B cell (primary cell): ENCODE measurements at regions not wholly inside any gene's neighbourhood (a gene's known extent, or its start where the extent isn't known, plus 50 kb on each side); places are given as distances from the start of the nearest gene placed in this dataset.

Experiments
- ATAC-seq: fragments of 200-7000 bp; cut with Tn5 transposase; one replicate; pipeline ENCODE4 v1.10.0; 2021; ENCODE audit warnings: low read depth, mild to moderate bottlenecking, moderate number of reproducible peaks, moderate library complexity
- CTCF ChIA-PET: fragments of 350-600 bp; sonication (Branson Sonifier 250); formaldehyde crosslinking; loops from one replicate; lab custom pipeline; 2021; ENCODE audit warnings: antibody characterized with exemption, inconsistent platforms; lab: Charles Lee
- POLR2A ChIA-PET: fragments of 350-600 bp; sonication (Branson Sonifier 250); formaldehyde crosslinking; loops from one replicate; lab custom pipeline; 2021; ENCODE audit warnings: antibody characterized with exemption; lab: Charles Lee
- DNase-seq: peaks from one replicate; pipeline ENCODE4 v3.0.0; 2013
- H2AFZ ChIP-seq: 2 replicates; pipeline ENCODE4 v1.6.1; 2012; ENCODE audit warnings: mild to moderate bottlenecking, low read depth, low read length; ENCODE audit not compliant: insufficient read depth, poor library complexity, severe bottlenecking
- H3K27ac ChIP-seq, 2 donors: 1 replicate in 1 of 2; 2 replicates in 1 of 2; pipeline ENCODE4 v1.5.1; 2012 to 2013; ENCODE audit warnings: low read length in 2 of 2, mild to moderate bottlenecking in 2 of 2, moderate library complexity in 1 of 2
- H3K27me3 ChIP-seq, 4 experiments: fragments of 200-600 bp in 1 of 4; sonication (generic) in 1 of 4; replicated peaks in 1 of 4; 1 replicate in 2 of 4; 2 replicates in 2 of 4; pipeline versions ENCODE4 v1.6.1 to v1.7.0; 2013 to 2016; ENCODE audit warnings: low read length in 3 of 4, mild to moderate bottlenecking in 2 of 4, mixed read lengths in 1 of 4, moderate library complexity in 1 of 4; ENCODE audit not compliant: insufficient read depth in 4 of 4, control insufficient read depth in 3 of 4; ENCODE audit errors: control extremely low read depth in 1 of 4
- H3K36me3 ChIP-seq, 2 experiments: replicated peaks in 1 of 2; 1 replicate in 1 of 2; 2 replicates in 1 of 2; pipeline versions ENCODE4 v1.6.1 to v1.7.1; 2013; ENCODE audit warnings: low read length in 1 of 2; ENCODE audit not compliant: insufficient read depth in 2 of 2, control insufficient read depth in 1 of 2; ENCODE audit errors: control extremely low read depth in 1 of 2, extremely low read depth in 1 of 2
- H3K4me1 ChIP-seq, 2 donors: fragments of 200-600 bp in 1 of 2; sonication (generic) in 1 of 2; 1 replicate in 1 of 2; 2 replicates in 1 of 2; pipeline versions ENCODE4 v1.5.1 to v1.6.1; 2013 to 2017; ENCODE audit warnings: low read length in 2 of 2; ENCODE audit not compliant: control insufficient read depth in 2 of 2, insufficient read depth in 2 of 2
- H3K4me2 ChIP-seq: replicated peaks from 2 replicates; pipeline ENCODE3; 2012; ENCODE audit warnings: mild to moderate bottlenecking, low read depth, low read length; ENCODE audit not compliant: poor library complexity, severe bottlenecking
- H3K4me3 ChIP-seq, 5 experiments: fragments of 200-600 bp in 1 of 5; sonication (generic) in 1 of 5; 1 replicate in 3 of 5; 2 replicates in 2 of 5; pipeline versions ENCODE4 v1.5.1 to v1.7.0; 2011 to 2016; ENCODE audit warnings: low read length in 4 of 5, mild to moderate bottlenecking in 4 of 5, low read depth in 2 of 5, control low read depth in 1 of 5, moderate library complexity in 1 of 5; ENCODE audit not compliant: insufficient read depth in 1 of 5; ENCODE audit errors: control extremely low read depth in 1 of 5, extremely low read depth in 1 of 5
- H3K79me2 ChIP-seq: fragments of 200-600 bp; sonication (generic); one replicate; pipeline ENCODE4 v1.6.0; 2016; ENCODE audit warnings: low read length; ENCODE audit not compliant: control insufficient read depth, insufficient read depth
- H3K9ac ChIP-seq: fragments of 200-600 bp; sonication (generic); 2 replicates; pipeline ENCODE4 v1.6.1; 2017; ENCODE audit warnings: mild to moderate bottlenecking, low read length, moderate library complexity
- H3K9me3 ChIP-seq, 3 donors: one replicate each; pipeline versions ENCODE4 v1.6.1 to v1.7.1; 2013; ENCODE audit warnings: low read length in 2 of 3; ENCODE audit not compliant: control insufficient read depth in 2 of 3, insufficient read depth in 1 of 3; ENCODE audit errors: control extremely low read depth in 1 of 3
- H4K20me1 ChIP-seq: 2 replicates; pipeline ENCODE4 v1.6.0; 2012; ENCODE audit warnings: mild to moderate bottlenecking, low read length; ENCODE audit not compliant: insufficient read depth, control insufficient read depth, poor library complexity, severe bottlenecking
- H3K27ac Mint-ChIP-seq: one replicate; pipeline ENCODE4 v1.8.0; 2021; ENCODE audit warnings: mixed read lengths
- H3K27me3 Mint-ChIP-seq: one replicate; pipeline ENCODE4 v1.8.0; 2021; ENCODE audit warnings: mixed read lengths
- H3K4me1 Mint-ChIP-seq: one replicate; pipeline ENCODE4 v1.8.0; 2021; ENCODE audit warnings: mixed read lengths
- H3K4me3 Mint-ChIP-seq: one replicate; pipeline ENCODE4 v1.8.0; 2021; ENCODE audit warnings: mixed read lengths
- H3K9me3 Mint-ChIP-seq: one replicate; pipeline ENCODE4 v1.8.0; 2022; ENCODE audit warnings: mixed read lengths; ENCODE audit not compliant: insufficient read depth
- CTCF ChIP-seq: fragments of 200-600 bp; IDR thresholded peaks from one replicate; pipeline ENCODE4 v1.8.0; 2022; ENCODE audit warnings: antibody characterized with exemption, mild to moderate bottlenecking
- EZH2 ChIP-seq: IDR thresholded peaks from 2 replicates; pipeline ENCODE4 v1.6.1; 2012; ENCODE audit warnings: borderline replicate concordance, low read depth, mild to moderate bottlenecking, moderate library complexity, low read length; ENCODE audit not compliant: insufficient read depth, poor library complexity, severe bottlenecking
- WGBS: methylation state at CpG from one replicate; pipeline ENCODE4 v1.1.5; 2013; ENCODE audit warnings: missing lambda C conversion rate; ENCODE audit not compliant: insufficient coverage; 5-methylcytosine and 5-hydroxymethylcytosine counted together
- intact Hi-C: fragments of 100-400 bp; cut with micrococcal nuclease; formaldehyde crosslinking; loops from one replicate; pipeline ENCODE4 v1.10.0; 2022

GRCh38 chr3:82384181-82384580 is 622.7 kb upstream of the GBE1 start:
- H3K4me2 ChIP-seq: no peak overlapping the region
- H3K9ac ChIP-seq: no peak overlapping the region
- Mint-ChIP-seq H3K9me3 (no peaks in the 10 kb centered on the region), H3K4me1 (no peaks in the 10 kb centered on the region), H3K4me3 (no peak overlapping the region), H3K27me3 (no peaks in the 10 kb centered on the region), H3K27ac (no peak overlapping the region)
- DNase-seq (no peak), ATAC-seq (no peak)
- no peaks in the 10 kb centered on the region for H3K27me3 ChIP-seq
- no peaks in the 10 kb centered on the region for H3K36me3 ChIP-seq
- ChIA-PET CTCF (no interaction called here), POLR2A (no interaction called here)
- H3K4me1 ChIP-seq: no peaks in the 10 kb centered on the region
- no peak overlapping the region for H3K4me3 ChIP-seq
- no peaks in the 10 kb centered on the region for H3K9me3 ChIP-seq
- H2AFZ ChIP-seq: no peak overlapping the region
- H3K79me2 ChIP-seq: no peaks in the 10 kb centered on the region
- H4K20me1 ChIP-seq: no peaks in the 10 kb centered on the region
- WGBS: 40% methylated on average over 1 of the region's 3 CpGs
- no peak overlapping the region for H3K27ac ChIP-seq
- intact Hi-C loops: no loop called here
- TF ChIP-seq EZH2 (no peak), CTCF (no peak)

GRCh38 chr3:82382831-82383230 is 621.4 kb upstream of the GBE1 start:
- H3K9ac ChIP-seq: no peak overlapping the region
- H3K4me1 Mint-ChIP-seq: no peaks in the 10 kb centered on the region
- DNase-seq (no peak), ATAC-seq (no peak)
- POLR2A ChIA-PET: no interaction called here
- H3K27ac Mint-ChIP-seq: no peak overlapping the region
- WGBS: 80% methylated on average over 2 of the region's 4 CpGs
- no peak overlapping the region for H3K4me3 Mint-ChIP-seq
- no peaks in the 10 kb centered on the region for H3K9me3 Mint-ChIP-seq
- no peak overlapping the region for H3K27ac ChIP-seq
- H4K20me1 ChIP-seq: no peaks in the 10 kb centered on the region
- H3K4me1 ChIP-seq: no peaks in the 10 kb centered on the region
- H2AFZ ChIP-seq: no peak overlapping the region
- no peaks in the 10 kb centered on the region for H3K36me3 ChIP-seq
- H3K79me2 ChIP-seq: no peaks in the 10 kb centered on the region
- intact Hi-C loops: no loop called here
- H3K4me3 ChIP-seq: no peak overlapping the region
- no peaks in the 10 kb centered on the region for H3K27me3 ChIP-seq
- TF ChIP-seq EZH2 (no peak), CTCF (no peak)
- CTCF ChIA-PET: no interaction called here
- no peak overlapping the region for H3K4me2 ChIP-seq
- peaks cover 0 to 3% (median under 1%) of the 10 kb centered on the region in 3 donors for H3K9me3 ChIP-seq
- H3K27me3 Mint-ChIP-seq: no peaks in the 10 kb centered on the region
